Neural progenitor cell (in vitro differentiated cells): ENCODE measurements at regions not wholly inside any gene's neighbourhood (a gene's known extent, or its start where the extent isn't known, plus 50 kb on each side); places are given as distances from the start of the nearest gene placed in this dataset.

Experiments
- DNase-seq: peaks from one replicate; pipeline ENCODE4 v3.0.0-alpha.2; 2016; ENCODE audit warnings: low spot score
- H2AFZ ChIP-seq: fragments of 200-600 bp; sonication (generic); replicated peaks from 2 replicates; pipeline ENCODE4 v1.6.1; 2016; ENCODE audit warnings: antibody characterized with exemption
- H3F3A ChIP-seq: fragments of 200-600 bp; sonication (generic); 2 replicates; pipeline ENCODE4 v1.6.1; 2016; ENCODE audit warnings: antibody characterized with exemption, low read depth
- H3K27ac ChIP-seq: fragments of 200-600 bp; sonication (generic); 2 replicates; pipeline ENCODE4 v1.5.1; 2016; ENCODE audit warnings: mild to moderate bottlenecking
- H3K27me3 ChIP-seq: fragments of 200-600 bp; sonication (generic); 2 replicates; pipeline ENCODE4 v1.6.1; 2016; ENCODE audit warnings: mild to moderate bottlenecking, moderate library complexity
- H3K36me3 ChIP-seq: fragments of 200-600 bp; sonication (generic); 2 replicates; pipeline ENCODE4 v1.5.1; 2016
- H3K4me1 ChIP-seq: fragments of 200-600 bp; sonication (generic); 2 replicates; pipeline ENCODE4 v1.6.1; 2016; ENCODE audit warnings: mixed run types
- H3K4me2 ChIP-seq: fragments of 200-600 bp; sonication (generic); 2 replicates; pipeline ENCODE4 v1.6.1; 2016
- H3K4me3 ChIP-seq: fragments of 200-600 bp; sonication (generic); 2 replicates; pipeline ENCODE4 v1.5.1; 2016
- H3K79me2 ChIP-seq: fragments of 200-600 bp; sonication (generic); 2 replicates; pipeline ENCODE4 v1.6.1; 2016; ENCODE audit warnings: low read depth
- H3K9ac ChIP-seq: fragments of 200-600 bp; sonication (generic); 2 replicates; pipeline ENCODE4 v1.6.1; 2016
- H3K9me3 ChIP-seq: fragments of 200-600 bp; sonication (generic); 2 replicates; pipeline ENCODE4 v1.5.1; 2016; ENCODE audit warnings: low read depth
- H4K20me1 ChIP-seq: fragments of 200-600 bp; sonication (generic); 2 replicates; pipeline ENCODE4 v1.6.1; 2016; ENCODE audit warnings: low read depth
- H3K27ac Mint-ChIP-seq: 3 replicates; pipeline ENCODE4 v1.8.0; 2021; ENCODE audit warnings: mixed read lengths
- H3K27me3 Mint-ChIP-seq: 2 replicates; pipeline ENCODE4 v1.8.0; 2022; ENCODE audit warnings: low read depth, mild to moderate bottlenecking, inconsistent platforms, moderate library complexity, mixed read lengths; ENCODE audit not compliant: insufficient read depth
- H3K36me3 Mint-ChIP-seq: 3 replicates; pipeline ENCODE4 v1.8.0; 2021; ENCODE audit warnings: mixed read lengths
- H3K4me1 Mint-ChIP-seq: 3 replicates; pipeline ENCODE4 v1.8.0; 2021; ENCODE audit warnings: mixed read lengths
- H3K4me3 Mint-ChIP-seq: 3 replicates; pipeline ENCODE4 v1.8.0; 2021; ENCODE audit warnings: mild to moderate bottlenecking, moderate library complexity, mixed read lengths
- H3K9me3 Mint-ChIP-seq: 3 replicates; pipeline ENCODE4 v1.8.0; 2020; ENCODE audit warnings: mixed read lengths
- EZH2 ChIP-seq: fragments of 200-600 bp; sonication (generic); IDR thresholded peaks from 2 replicates; pipeline ENCODE4 v1.6.1; 2017; ENCODE audit warnings: antibody characterized with exemption, mild to moderate bottlenecking, moderate library complexity
- EZH2phosphoT487 ChIP-seq: fragments of 200-600 bp; sonication (generic); IDR thresholded peaks from 2 replicates; pipeline ENCODE4 v1.6.1; 2017; ENCODE audit warnings: antibody characterized with exemption
- TF ChIP-seq, protein P1 (sequence below): fragments of 200-600 bp; sonication (generic); IDR thresholded peaks from 2 replicates; pipeline ENCODE4 v1.5.1; 2017; ENCODE audit warnings: antibody characterized with exemption, mild to moderate bottlenecking

DNA sequence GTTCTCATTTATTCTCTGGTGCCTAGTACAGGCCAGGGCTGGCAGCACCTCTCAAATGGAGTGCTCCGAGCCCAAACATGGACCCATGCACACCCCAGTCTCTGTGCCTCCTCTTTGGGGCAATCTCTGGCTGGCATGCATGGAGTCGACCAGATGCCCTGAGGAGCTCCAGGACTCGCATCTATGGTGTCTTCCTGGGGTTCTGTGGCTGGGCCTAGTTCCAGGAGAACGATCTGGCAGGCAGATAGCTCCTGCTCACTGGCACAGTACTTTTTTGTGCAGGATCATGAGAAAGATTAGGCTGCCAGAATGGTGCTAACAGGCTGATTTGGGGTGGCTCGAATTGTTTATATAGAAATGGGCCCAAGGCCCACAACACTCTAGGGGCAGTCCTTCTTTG is 72.0 kb upstream of the PJA1 start:
- TF ChIP-seq, protein P1, sequence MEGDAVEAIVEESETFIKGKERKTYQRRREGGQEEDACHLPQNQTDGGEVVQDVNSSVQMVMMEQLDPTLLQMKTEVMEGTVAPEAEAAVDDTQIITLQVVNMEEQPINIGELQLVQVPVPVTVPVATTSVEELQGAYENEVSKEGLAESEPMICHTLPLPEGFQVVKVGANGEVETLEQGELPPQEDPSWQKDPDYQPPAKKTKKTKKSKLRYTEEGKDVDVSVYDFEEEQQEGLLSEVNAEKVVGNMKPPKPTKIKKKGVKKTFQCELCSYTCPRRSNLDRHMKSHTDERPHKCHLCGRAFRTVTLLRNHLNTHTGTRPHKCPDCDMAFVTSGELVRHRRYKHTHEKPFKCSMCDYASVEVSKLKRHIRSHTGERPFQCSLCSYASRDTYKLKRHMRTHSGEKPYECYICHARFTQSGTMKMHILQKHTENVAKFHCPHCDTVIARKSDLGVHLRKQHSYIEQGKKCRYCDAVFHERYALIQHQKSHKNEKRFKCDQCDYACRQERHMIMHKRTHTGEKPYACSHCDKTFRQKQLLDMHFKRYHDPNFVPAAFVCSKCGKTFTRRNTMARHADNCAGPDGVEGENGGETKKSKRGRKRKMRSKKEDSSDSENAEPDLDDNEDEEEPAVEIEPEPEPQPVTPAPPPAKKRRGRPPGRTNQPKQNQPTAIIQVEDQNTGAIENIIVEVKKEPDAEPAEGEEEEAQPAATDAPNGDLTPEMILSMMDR = no peak
- no peak for TF ChIP-seq EZH2phosphoT487
- no peak for TF ChIP-seq EZH2
- Mint-ChIP-seq H3K9me3 (peaks cover 14% of the 10 kb centered on the region), H3K27me3 (no peaks in the 10 kb centered on the region)

DNA sequence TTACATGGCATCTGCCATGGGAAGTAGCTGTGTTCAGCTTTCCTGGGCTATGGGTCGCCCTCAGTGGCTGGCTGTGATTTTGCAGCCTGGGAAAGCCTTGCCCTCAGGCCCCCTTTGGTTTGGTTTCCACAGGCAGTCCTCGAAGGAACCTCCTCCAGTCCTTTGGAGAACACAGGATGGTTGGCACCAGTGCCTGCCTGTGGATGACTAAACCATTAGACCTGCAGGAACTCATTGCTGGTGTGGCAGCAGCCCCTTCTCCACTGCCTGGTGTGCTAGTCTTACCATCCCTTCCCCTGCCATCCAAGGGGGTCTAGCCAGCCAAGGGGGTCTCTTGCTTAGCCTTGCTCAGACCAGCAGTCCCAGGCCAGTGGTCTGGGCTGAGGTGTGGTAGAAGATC is 71.4 kb upstream of the PJA1 start:
- Mint-ChIP-seq H3K36me3 (no peaks in the 10 kb centered on the region), H3K27me3 (no peaks in the 10 kb centered on the region), H3K4me1 (peaks cover 8% of the 10 kb centered on the region), H3K9me3 (peaks cover 13% of the 10 kb centered on the region), H3K27ac (no peak overlapping the region), H3K4me3 (no peak overlapping the region)
- no peaks in the 10 kb centered on the region for H4K20me1 ChIP-seq
- TF ChIP-seq EZH2phosphoT487 (no peak), EZH2 (no peak)
- TF ChIP-seq, protein P1 = no peak
- no peaks in the 10 kb centered on the region for H3K36me3 ChIP-seq
- peaks cover 2% of the 10 kb centered on the region for H3K27me3 ChIP-seq
- no peaks in the 10 kb centered on the region for H3K9me3 ChIP-seq
- no peak overlapping the region for H3K27ac ChIP-seq
- no peaks in the 10 kb centered on the region for H3K4me1 ChIP-seq
- no peaks in the 10 kb centered on the region for H3K79me2 ChIP-seq
- no peak overlapping the region for H3K9ac ChIP-seq
- DNase-seq = no peak
- H2AFZ ChIP-seq = no peak overlapping the region
- H3K4me2 ChIP-seq = no peak overlapping the region
- no peak overlapping the region for H3K4me3 ChIP-seq
- H3F3A ChIP-seq = no peaks in the 10 kb centered on the region

More for the DNA sequence above, 72.0 kb upstream of the PJA1 start:
- Histone ChIP-seq H3K4me2 (no peak overlapping the region), H3K4me3 (no peak overlapping the region), H3K9me3 (no peaks in the 10 kb centered on the region), H4K20me1 (no peaks in the 10 kb centered on the region), H3K27ac (no peak overlapping the region), H3F3A (no peaks in the 10 kb centered on the region), H3K9ac (no peak overlapping the region), H2AFZ (no peak overlapping the region), H3K36me3 (no peaks in the 10 kb centered on the region), H3K79me2 (no peaks in the 10 kb centered on the region), H3K4me1 (no peaks in the 10 kb centered on the region), H3K27me3 (no peaks in the 10 kb centered on the region)
- no peak for DNase-seq
- H3K36me3 Mint-ChIP-seq = no peaks in the 10 kb centered on the region
- H3K27ac Mint-ChIP-seq = no peak overlapping the region
- H3K4me1 Mint-ChIP-seq = peaks cover 8% of the 10 kb centered on the region
- no peak overlapping the region for H3K4me3 Mint-ChIP-seq

DNA sequence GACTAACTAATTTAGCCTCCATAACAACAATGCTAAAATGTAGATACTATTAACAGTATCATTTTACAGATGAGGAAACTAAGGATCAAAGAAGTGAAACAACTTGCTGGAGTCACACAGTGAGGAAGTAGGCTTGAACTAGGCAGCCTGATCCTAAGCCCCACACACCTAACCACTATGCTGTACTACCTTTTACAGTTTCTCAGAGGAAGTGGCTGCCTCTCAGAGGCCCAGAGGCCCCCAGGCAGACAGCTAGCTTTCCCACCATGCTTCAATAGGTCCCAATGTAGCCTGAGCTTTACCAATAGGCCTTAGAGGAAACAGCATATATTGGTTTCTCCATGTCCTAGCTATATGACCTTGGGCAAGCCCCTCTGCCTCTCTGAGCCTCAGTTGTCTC is 69.4 kb upstream of the PJA1 start:
- DNase-seq = no peak
- no peaks in the 10 kb centered on the region for H3K36me3 Mint-ChIP-seq
- peaks cover 13% of the 10 kb centered on the region for H3K9me3 Mint-ChIP-seq
- Histone ChIP-seq H3K27ac (no peak overlapping the region), H3K4me2 (no peak overlapping the region), H3K79me2 (no peaks in the 10 kb centered on the region), H3K36me3 (no peaks in the 10 kb centered on the region), H2AFZ (no peak overlapping the region), H3K9me3 (no peaks in the 10 kb centered on the region), H3K9ac (no peak overlapping the region), H3F3A (no peaks in the 10 kb centered on the region), H3K4me3 (no peak overlapping the region), H3K27me3 (peaks cover 4% of the 10 kb centered on the region), H4K20me1 (no peaks in the 10 kb centered on the region), H3K4me1 (no peaks in the 10 kb centered on the region)
- H3K27me3 Mint-ChIP-seq = peaks cover 4% of the 10 kb centered on the region
- peaks cover 8% of the 10 kb centered on the region for H3K4me1 Mint-ChIP-seq
- no peak overlapping the region for H3K27ac Mint-ChIP-seq
- H3K4me3 Mint-ChIP-seq = no peak overlapping the region
- TF ChIP-seq EZH2phosphoT487 (no peak), EZH2 (no peak)
- TF ChIP-seq, protein P1 = no peak

DNA sequence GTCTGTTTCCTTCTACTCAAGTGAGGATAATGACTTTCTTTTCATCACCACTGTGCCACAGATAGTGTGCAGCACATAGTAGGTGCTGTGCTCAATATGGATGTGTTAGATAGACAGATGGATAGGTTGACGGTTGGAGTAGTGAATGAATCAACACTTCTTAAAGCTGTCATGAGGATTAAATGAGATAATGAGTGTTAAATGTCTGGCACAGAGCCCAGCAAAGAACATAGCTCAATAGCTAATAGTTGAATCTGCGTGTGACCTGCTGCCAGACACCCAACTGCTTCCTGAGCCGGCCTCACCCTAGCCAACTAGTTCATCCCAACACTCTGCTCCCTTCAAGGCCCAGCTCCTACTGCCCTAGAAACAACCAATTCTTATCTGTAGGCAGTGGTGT is 67.7 kb upstream of the PJA1 start:
- H3K4me1 Mint-ChIP-seq = peaks cover 1% of the 10 kb centered on the region
- TF ChIP-seq, protein P1 = no peak
- no peak for TF ChIP-seq EZH2phosphoT487
- TF ChIP-seq EZH2 = no peak
- H3K79me2 ChIP-seq = no peaks in the 10 kb centered on the region
- peaks cover 4% of the 10 kb centered on the region for H3K27me3 Mint-ChIP-seq
- no peak overlapping the region for H3K4me2 ChIP-seq
- H4K20me1 ChIP-seq = no peaks in the 10 kb centered on the region
- DNase-seq = no peak
- peaks cover 4% of the 10 kb centered on the region for H3K27me3 ChIP-seq
- H3K27ac Mint-ChIP-seq = no peak overlapping the region
- H3K9ac ChIP-seq = no peak overlapping the region
- no peaks in the 10 kb centered on the region for H3K36me3 Mint-ChIP-seq
- no peak overlapping the region for H3K4me3 ChIP-seq
- H3K36me3 ChIP-seq = no peaks in the 10 kb centered on the region
- H3K9me3 Mint-ChIP-seq = peaks cover 13% of the 10 kb centered on the region
- no peak overlapping the region for H3K27ac ChIP-seq
- H2AFZ ChIP-seq = no peak overlapping the region
- no peaks in the 10 kb centered on the region for H3F3A ChIP-seq
- no peaks in the 10 kb centered on the region for H3K4me1 ChIP-seq
- no peaks in the 10 kb centered on the region for H3K9me3 ChIP-seq
- H3K4me3 Mint-ChIP-seq = no peak overlapping the region
